OCI-LY7 (cell line): ENCODE measurements at regions not wholly inside any gene's neighbourhood (a gene's known extent, or its start where the extent isn't known, plus 50 kb on each side); places are given as distances from the start of the nearest gene placed in this dataset.

Experiments
- BruUV-seq: library from RNA; stranded (reverse); fragments of 400-500 nt; replicated peaks from 2 replicates; lab custom pipeline; 2021; lab: Mats Ljungman, UMichigan
- CTCF ChIA-PET: fragments of 300-600 bp; sonication (Branson Sonifier 250); formaldehyde crosslinking; loops from one replicate; lab custom pipeline; 2022; ENCODE audit warnings: antibody characterized with exemption; ENCODE audit not compliant: unreplicated experiment; lab: Charles Lee
- POLR2A ChIA-PET: fragments of 300-600 bp; sonication (Branson Sonifier 250); formaldehyde crosslinking; loops from one replicate; lab custom pipeline; 2022; ENCODE audit warnings: antibody characterized with exemption; lab: Charles Lee
- DNase-seq: peaks from one replicate; pipeline ENCODE4 v3.0.0-alpha.2; 2015; ENCODE audit warnings: low spot score
- H2AFZ ChIP-seq: fragments of 200-600 bp; sonication (generic), shearing (Covaris generic); 2 replicates; pipeline ENCODE4 v1.6.1; 2014; ENCODE audit warnings: mild to moderate bottlenecking, antibody characterized with exemption, low read length, moderate library complexity
- H3K27ac ChIP-seq: fragments of 200-600 bp; sonication (generic); 2 replicates; pipeline ENCODE4 v1.5.1; 2014; ENCODE audit warnings: mixed run types, low read depth, mild to moderate bottlenecking, moderate library complexity, low read length, inconsistent platforms; ENCODE audit not compliant: poor library complexity, severe bottlenecking
- H3K36me3 ChIP-seq: fragments of 200-600 bp; sonication (generic); 2 replicates; pipeline ENCODE4 v1.6.1; 2014; ENCODE audit warnings: mild to moderate bottlenecking, antibody characterized with exemption, low read length, moderate library complexity, mixed read lengths; ENCODE audit not compliant: insufficient read depth
- H3K4me1 ChIP-seq: fragments of 200-600 bp; sonication (generic); 2 replicates; pipeline ENCODE4 v1.5.1; 2014; ENCODE audit warnings: mild to moderate bottlenecking, low read length; ENCODE audit not compliant: insufficient read depth, poor library complexity, severe bottlenecking
- H3K4me2 ChIP-seq: fragments of 200-600 bp; sonication (generic); 2 replicates; pipeline ENCODE4 v1.6.1; 2014; ENCODE audit warnings: mild to moderate bottlenecking, low read length
- H3K4me3 ChIP-seq: fragments of 200-600 bp; sonication (generic); 2 replicates; pipeline ENCODE4 v1.5.1; 2014; ENCODE audit warnings: mild to moderate bottlenecking, low read depth, low read length; ENCODE audit not compliant: poor library complexity, severe bottlenecking
- H3K79me2 ChIP-seq: fragments of 200-600 bp; sonication (generic); 2 replicates; pipeline ENCODE4 v1.6.1; 2016; ENCODE audit warnings: low read depth, mild to moderate bottlenecking, low read length, moderate library complexity, mixed read lengths; ENCODE audit not compliant: insufficient read depth
- H3K9me2 ChIP-seq: fragments of 200-600 bp; sonication (generic); 2 replicates; pipeline ENCODE4 v1.6.1; 2016; ENCODE audit warnings: mild to moderate bottlenecking, low read length, mixed read lengths; ENCODE audit not compliant: insufficient read depth
- H3K9me3 ChIP-seq: fragments of 200-600 bp; sonication (generic); 2 replicates; pipeline ENCODE4 v1.6.1; 2014; ENCODE audit warnings: mild to moderate bottlenecking, mixed run types, low read length, mixed read lengths
- H4K20me1 ChIP-seq: fragments of 200-600 bp; sonication (generic); 2 replicates; pipeline ENCODE4 v1.6.1; 2014; ENCODE audit warnings: mild to moderate bottlenecking, antibody characterized with exemption, low read length, moderate library complexity, mixed read lengths; ENCODE audit not compliant: insufficient read depth
- EZH2phosphoT487 ChIP-seq: fragments of 200-600 bp; sonication (generic); IDR thresholded peaks from 2 replicates; pipeline ENCODE4 v1.6.1; 2018; ENCODE audit warnings: low read depth, borderline replicate concordance, mild to moderate bottlenecking, mixed run types, antibody characterized with exemption, low read length, moderate library complexity, mixed read lengths
- intact Hi-C: fragments of 100-400 bp; cut with micrococcal nuclease; formaldehyde crosslinking; loops from one replicate; pipeline ENCODE4 v1.10.0; 2022; ENCODE audit not compliant: unreplicated experiment
- TF ChIP-seq, protein P1 (sequence below): fragments of 200-600 bp; sonication (generic); conservative IDR thresholded peaks from 2 replicates; pipeline ENCODE4 v1.5.1; 2014; ENCODE audit warnings: mild to moderate bottlenecking, antibody characterized with exemption, low read length, moderate library complexity, mixed read lengths

DNA sequence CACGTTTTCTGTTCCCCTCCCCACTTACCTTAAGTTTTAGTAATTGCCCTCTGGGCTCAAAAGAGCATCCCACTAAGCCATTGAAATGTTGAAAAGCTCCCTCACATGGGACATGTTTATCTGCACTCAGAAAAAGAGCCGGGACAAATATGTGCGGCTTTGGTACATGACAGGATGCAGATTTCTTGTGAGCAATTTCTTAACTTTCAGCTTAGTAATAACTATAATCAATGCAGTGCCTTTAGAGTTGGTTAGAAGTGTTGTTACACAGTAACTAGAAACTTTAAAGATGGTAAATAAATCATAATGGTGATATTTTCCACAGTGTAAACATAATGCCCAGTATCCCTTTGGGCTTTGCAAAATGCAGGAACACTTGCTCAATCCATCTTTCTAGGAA lies 89.2 kb downstream of the ZNF365 start:
- Histone ChIP-seq H4K20me1 (no peaks in the 10 kb centered on the region), H3K9me3 (peaks cover 26% of the 10 kb centered on the region), H3K27ac (no peak overlapping the region), H3K4me1 (peaks cover 8% of the 10 kb centered on the region), H3K4me2 (no peak overlapping the region), H2AFZ (no peak overlapping the region), H3K36me3 (no peaks in the 10 kb centered on the region), H3K9me2 (no peaks in the 10 kb centered on the region), H3K79me2 (no peaks in the 10 kb centered on the region), H3K4me3 (no peak overlapping the region)
- POLR2A ChIA-PET = interaction anchor here (0.6 to 2.9 kb wide), 6 partner anchors 12 to 84 kb away, joined by 3 to 12 read pairs (median 6); no protein-coding TSS in a partner anchor
- intact Hi-C loops = no loop called here
- CTCF ChIA-PET = no interaction called here
- DNase-seq = no peak
- TF ChIP-seq, protein P1, sequence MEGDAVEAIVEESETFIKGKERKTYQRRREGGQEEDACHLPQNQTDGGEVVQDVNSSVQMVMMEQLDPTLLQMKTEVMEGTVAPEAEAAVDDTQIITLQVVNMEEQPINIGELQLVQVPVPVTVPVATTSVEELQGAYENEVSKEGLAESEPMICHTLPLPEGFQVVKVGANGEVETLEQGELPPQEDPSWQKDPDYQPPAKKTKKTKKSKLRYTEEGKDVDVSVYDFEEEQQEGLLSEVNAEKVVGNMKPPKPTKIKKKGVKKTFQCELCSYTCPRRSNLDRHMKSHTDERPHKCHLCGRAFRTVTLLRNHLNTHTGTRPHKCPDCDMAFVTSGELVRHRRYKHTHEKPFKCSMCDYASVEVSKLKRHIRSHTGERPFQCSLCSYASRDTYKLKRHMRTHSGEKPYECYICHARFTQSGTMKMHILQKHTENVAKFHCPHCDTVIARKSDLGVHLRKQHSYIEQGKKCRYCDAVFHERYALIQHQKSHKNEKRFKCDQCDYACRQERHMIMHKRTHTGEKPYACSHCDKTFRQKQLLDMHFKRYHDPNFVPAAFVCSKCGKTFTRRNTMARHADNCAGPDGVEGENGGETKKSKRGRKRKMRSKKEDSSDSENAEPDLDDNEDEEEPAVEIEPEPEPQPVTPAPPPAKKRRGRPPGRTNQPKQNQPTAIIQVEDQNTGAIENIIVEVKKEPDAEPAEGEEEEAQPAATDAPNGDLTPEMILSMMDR = no peak
- no peak for TF ChIP-seq EZH2phosphoT487
- BruUV-seq = no TSS peak

DNA sequence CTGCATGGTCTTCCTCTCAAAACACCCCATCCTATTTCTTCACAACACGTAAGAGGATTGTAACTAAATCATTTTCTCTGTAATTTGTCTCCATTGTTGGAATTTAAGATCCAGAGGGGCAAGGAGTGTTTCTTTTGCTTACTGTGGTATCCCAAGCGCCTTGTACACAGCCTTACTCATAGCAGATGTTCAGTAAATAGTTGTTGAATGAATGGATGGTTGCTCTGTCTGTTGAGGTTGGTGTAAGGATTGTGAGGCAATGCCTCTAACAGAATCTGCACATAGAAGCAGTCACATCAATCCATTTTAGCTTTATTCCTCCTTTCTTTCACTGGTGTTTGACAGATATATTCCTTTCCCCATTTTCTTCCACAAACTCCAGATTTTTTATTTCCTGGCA lies 90.1 kb downstream of the ZNF365 start:
- Histone ChIP-seq H3K79me2 (no peaks in the 10 kb centered on the region), H2AFZ (no peak overlapping the region), H3K36me3 (no peaks in the 10 kb centered on the region), H3K27ac (no peak overlapping the region), H3K9me3 (peaks cover 26% of the 10 kb centered on the region), H3K4me1 (peaks cover 6% of the 10 kb centered on the region), H3K4me3 (no peak overlapping the region), H3K4me2 (no peak overlapping the region), H3K9me2 (no peaks in the 10 kb centered on the region), H4K20me1 (no peaks in the 10 kb centered on the region)
- BruUV-seq = no TSS peak
- TF ChIP-seq, protein P1 = no peak
- no peak for TF ChIP-seq EZH2phosphoT487
- CTCF ChIA-PET = no interaction called here
- POLR2A ChIA-PET = interaction anchor here (0.6 to 2.9 kb wide), 3 partner anchors 13 to 83 kb away, joined by 4 to 8 read pairs (median 5); no protein-coding TSS in a partner anchor
- intact Hi-C loops = no loop called here
- DNase-seq = no peak

DNA sequence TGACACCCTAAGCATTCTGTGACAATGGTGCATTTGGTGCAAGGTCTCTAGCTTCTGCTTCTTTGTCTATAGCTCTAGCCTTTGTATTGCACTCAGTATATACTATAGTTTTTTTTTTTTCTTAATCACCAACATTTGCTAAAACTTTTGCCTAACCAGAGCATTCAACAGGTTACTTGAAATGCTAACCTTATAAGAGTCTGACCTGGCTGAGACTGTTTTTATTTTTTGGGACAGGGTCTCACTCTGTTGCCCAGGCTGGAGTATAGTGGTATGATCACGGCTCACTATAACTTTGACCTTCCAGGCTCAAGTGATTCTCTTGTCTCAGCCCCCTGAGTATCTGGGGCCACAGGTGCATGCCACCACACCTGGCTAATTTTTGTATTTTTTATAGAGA lies 92.4 kb downstream of the ZNF365 start:
- BruUV-seq = no TSS peak
- ChIA-PET CTCF (no interaction called here), POLR2A (interaction anchor here (0.5 to 0.9 kb wide), 2 partner anchors 14 to 778 kb away, joined by 3 read pairs; no protein-coding TSS in a partner anchor)
- Histone ChIP-seq H3K4me1 (no peaks in the 10 kb centered on the region), H3K27ac (no peak overlapping the region), H3K79me2 (no peaks in the 10 kb centered on the region), H3K36me3 (no peaks in the 10 kb centered on the region), H3K4me3 (no peak overlapping the region), H3K9me2 (no peaks in the 10 kb centered on the region), H3K9me3 (peaks cover 26% of the 10 kb centered on the region), H3K4me2 (no peak overlapping the region), H4K20me1 (no peaks in the 10 kb centered on the region), H2AFZ (no peak overlapping the region)
- TF ChIP-seq, protein P1 = no peak
- TF ChIP-seq EZH2phosphoT487 = no peak
- intact Hi-C loops = no loop called here
- DNase-seq = no peak
